ENCODE measurements at regions not wholly inside any gene's neighbourhood (a gene's known extent, or its start where the extent isn't known, plus 50 kb on each side); places are given as distances from the start of the nearest gene placed in this dataset.

DNA sequence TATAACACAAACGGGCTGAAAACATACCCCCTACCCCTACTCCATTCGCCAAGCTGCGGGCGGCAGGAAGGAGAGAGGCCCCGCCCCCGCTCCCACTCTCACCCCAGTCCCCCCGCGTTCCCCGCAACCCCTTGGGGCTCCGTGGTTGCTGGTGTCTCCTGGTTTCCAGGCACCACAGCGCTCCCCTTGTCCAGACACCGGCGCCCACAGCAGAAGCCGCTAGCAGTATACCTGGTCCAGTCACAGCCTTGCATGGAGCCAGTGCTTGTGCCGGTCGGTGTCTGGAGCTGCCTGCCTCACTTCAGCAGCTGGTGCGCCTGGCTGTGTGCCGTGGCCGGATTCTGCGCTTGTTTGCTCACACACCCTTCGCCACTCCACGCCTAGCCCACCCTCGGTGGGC is 240.5 kb upstream of the DAB2 start:
- TF ChIP-seq POLR2A (IDR thresholded peaks at IDR 0.05), result no peak
- TF ChIP-seq, protein P1, sequence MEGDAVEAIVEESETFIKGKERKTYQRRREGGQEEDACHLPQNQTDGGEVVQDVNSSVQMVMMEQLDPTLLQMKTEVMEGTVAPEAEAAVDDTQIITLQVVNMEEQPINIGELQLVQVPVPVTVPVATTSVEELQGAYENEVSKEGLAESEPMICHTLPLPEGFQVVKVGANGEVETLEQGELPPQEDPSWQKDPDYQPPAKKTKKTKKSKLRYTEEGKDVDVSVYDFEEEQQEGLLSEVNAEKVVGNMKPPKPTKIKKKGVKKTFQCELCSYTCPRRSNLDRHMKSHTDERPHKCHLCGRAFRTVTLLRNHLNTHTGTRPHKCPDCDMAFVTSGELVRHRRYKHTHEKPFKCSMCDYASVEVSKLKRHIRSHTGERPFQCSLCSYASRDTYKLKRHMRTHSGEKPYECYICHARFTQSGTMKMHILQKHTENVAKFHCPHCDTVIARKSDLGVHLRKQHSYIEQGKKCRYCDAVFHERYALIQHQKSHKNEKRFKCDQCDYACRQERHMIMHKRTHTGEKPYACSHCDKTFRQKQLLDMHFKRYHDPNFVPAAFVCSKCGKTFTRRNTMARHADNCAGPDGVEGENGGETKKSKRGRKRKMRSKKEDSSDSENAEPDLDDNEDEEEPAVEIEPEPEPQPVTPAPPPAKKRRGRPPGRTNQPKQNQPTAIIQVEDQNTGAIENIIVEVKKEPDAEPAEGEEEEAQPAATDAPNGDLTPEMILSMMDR (IDR thresholded peaks at IDR 0.05), result no peak
- H3K4me1 ChIP-seq, result no peaks in the 10 kb centered on the region
- no peak overlapping the region for H3K4me3 ChIP-seq
- intact Hi-C loops (cut with DNase I; ENCODE audit: low total_unique reads), result no loop called here
- no peak overlapping the region for H3K27ac ChIP-seq
- no peaks in the 10 kb centered on the region for H3K36me3 ChIP-seq
- no peaks in the 10 kb centered on the region for H3K9me3 ChIP-seq
- H3K27me3 ChIP-seq, result no peaks in the 10 kb centered on the region
- no peak for DNase-seq

DNA sequence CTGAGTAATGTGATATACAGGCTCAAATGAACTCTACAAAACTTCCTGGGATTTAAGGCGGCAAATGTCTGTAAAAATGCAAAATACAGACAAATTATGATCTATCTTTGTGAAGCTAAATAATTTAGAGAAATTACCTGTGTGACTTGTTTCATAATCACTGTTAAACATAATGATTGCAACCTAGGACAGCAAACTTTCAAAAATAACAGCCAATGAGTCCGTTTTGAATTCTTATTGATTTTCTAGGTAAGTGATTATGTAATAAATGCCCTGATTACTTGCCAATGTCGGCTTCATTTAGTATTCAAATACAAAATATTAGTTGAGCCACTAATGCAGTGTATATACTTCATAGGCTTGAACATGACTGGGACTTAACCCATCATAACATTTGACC is 238.2 kb upstream of the DAB2 start:
- Histone ChIP-seq H3K36me3 (no peaks in the 10 kb centered on the region), H3K27me3 (no peaks in the 10 kb centered on the region), H3K27ac (no peak overlapping the region), H3K4me3 (no peak overlapping the region), H3K4me1 (no peaks in the 10 kb centered on the region), H3K9me3 (no peaks in the 10 kb centered on the region)
- intact Hi-C loops (cut with DNase I; ENCODE audit: low total_unique reads), result no loop called here
- TF ChIP-seq, protein P1 (IDR thresholded peaks at IDR 0.05), result no peak
- TF ChIP-seq POLR2A (IDR thresholded peaks at IDR 0.05), result no peak
- DNase-seq, result no peak

DNA sequence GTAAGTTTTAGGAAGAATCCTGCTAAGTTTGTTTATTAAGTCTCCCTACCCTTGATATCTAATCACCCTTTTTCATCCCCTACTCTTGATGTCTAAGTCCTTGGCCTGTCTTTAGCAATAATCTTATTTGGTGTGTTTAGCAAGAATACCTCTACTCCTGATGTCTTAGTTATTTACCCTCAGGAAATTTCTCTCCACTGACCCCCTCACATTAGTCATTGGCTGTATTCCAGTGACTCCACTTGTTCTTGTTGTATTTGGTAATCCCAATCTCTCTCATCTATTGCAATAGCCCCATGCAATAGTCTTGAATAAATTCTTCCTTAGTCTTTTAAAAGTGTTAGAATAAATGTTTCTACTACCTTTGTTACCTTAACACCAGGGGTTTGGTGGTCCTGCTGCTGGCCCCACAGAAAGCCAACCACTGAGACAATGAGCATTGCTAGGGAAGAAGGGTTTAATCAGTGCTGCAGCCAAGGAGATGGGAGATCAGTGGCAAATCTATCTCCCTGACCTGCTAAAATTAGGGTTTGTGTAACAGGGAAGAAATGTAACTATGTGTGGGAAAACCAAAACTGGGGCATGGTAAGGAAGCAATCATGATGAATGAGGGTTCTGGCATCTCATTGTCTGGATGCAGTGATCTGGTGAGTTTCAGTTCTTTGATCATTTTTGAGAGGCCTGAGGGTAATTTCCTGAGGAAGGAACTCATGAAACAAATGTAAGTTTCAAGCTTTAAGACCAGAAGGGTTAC is 236.4 kb upstream of the DAB2 start:
- intact Hi-C loops (cut with DNase I; ENCODE audit: low total_unique reads), result no loop called here
- H3K4me1 ChIP-seq, result no peaks in the 10 kb centered on the region
- no peak for DNase-seq
- TF ChIP-seq, protein P1 (IDR thresholded peaks at IDR 0.05), result no peak
- no peaks in the 10 kb centered on the region for H3K36me3 ChIP-seq
- H3K4me3 ChIP-seq, result no peak overlapping the region
- no peaks in the 10 kb centered on the region for H3K27me3 ChIP-seq
- H3K27ac ChIP-seq, result no peak overlapping the region
- no peaks in the 10 kb centered on the region for H3K9me3 ChIP-seq

DNA sequence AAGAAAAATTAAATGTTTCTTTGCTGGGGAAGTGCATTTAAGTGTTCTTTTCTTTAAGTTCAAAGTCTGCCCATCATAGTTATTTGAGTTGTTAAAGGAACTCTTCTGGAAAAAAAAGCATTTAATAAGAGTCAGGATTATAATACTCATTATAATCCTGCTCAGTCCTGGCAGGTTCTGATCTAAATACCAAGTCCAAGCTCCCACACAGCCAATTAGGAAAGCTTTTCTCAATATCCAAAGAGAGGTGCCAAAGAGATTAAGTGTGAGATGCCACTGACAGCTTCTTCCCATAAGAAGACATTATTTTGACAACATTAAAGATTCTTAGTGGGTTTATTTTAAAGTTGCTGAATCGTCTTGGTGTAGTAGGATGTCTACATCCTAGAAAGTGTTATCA is 235.2 kb upstream of the DAB2 start:
- Histone ChIP-seq H3K9me3 (no peaks in the 10 kb centered on the region), H3K27ac (no peak overlapping the region), H3K4me1 (no peaks in the 10 kb centered on the region), H3K36me3 (no peaks in the 10 kb centered on the region), H3K27me3 (no peaks in the 10 kb centered on the region), H3K4me3 (no peak overlapping the region)
- TF ChIP-seq, protein P1 (IDR thresholded peaks at IDR 0.05), result no peak
- TF ChIP-seq POLR2A (IDR thresholded peaks at IDR 0.05), result no peak
- DNase-seq, result no peak
- intact Hi-C loops (cut with DNase I; ENCODE audit: low total_unique reads), result no loop called here

DNA sequence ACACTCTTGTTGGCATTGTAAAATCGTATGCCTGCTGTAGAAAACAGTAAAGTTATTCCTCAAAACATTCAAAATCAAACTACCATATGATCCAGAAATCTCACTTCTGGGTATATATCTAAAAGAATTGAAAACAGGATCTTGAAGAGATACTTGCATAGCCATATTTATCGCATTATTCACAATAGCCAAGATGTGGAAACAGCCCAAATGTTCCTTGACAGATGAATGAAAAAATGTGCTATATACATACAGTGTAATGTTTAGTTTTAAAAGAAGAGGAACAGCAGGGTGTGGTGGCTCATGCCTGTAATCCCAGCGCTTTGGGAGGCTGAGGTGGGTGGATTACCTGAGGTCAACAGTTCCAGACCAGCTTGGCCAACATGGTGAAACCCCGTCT is 234.1 kb upstream of the DAB2 start:
- intact Hi-C loops (cut with DNase I; ENCODE audit: low total_unique reads), result no loop called here
- no peaks in the 10 kb centered on the region for H3K9me3 ChIP-seq
- no peak for DNase-seq
- TF ChIP-seq POLR2A (IDR thresholded peaks at IDR 0.05), result no peak
- TF ChIP-seq, protein P1 (IDR thresholded peaks at IDR 0.05), result no peak
- no peaks in the 10 kb centered on the region for H3K4me1 ChIP-seq
- H3K36me3 ChIP-seq, result no peaks in the 10 kb centered on the region
- no peak overlapping the region for H3K27ac ChIP-seq
- no peaks in the 10 kb centered on the region for H3K27me3 ChIP-seq
- H3K4me3 ChIP-seq, result no peak overlapping the region

Data from uterus (tissue), 3 donors.